ENCODE measurements at regions not wholly inside any gene's neighbourhood (a gene's known extent, or its start where the extent isn't known, plus 50 kb on each side); places are given as distances from the start of the nearest gene placed in this dataset.

DNA sequence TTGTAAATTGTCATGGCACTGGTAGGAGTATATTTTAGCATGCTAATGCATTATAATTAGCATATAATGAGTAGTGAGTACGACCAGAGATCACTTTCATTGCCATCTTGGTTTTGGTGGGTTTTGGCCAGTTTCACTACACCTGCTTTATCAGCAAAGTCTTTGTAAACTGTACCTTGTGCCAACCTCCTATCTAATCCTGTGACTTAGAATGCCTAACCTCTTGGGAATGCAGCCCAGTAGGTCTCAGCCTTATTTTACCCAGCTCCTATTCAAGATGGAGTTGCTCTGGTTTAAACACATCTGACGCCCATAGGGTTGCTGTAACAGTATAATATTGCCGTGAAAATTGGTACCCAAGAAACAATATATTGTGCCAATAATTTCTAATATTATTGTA is 159.4 kb downstream of the MAGEB5 start:
- H3K9me2 ChIP-seq (replicated peaks; ENCODE audit: low read length), result no peaks in the 10 kb centered on the region
- no peak overlapping the region for H3K4me2 ChIP-seq (ENCODE audit: low read length)
- no TSS peak for BruUV-seq (replicated peaks)
- CTCF ChIA-PET, result no interaction called here
- TF ChIP-seq, protein P1, sequence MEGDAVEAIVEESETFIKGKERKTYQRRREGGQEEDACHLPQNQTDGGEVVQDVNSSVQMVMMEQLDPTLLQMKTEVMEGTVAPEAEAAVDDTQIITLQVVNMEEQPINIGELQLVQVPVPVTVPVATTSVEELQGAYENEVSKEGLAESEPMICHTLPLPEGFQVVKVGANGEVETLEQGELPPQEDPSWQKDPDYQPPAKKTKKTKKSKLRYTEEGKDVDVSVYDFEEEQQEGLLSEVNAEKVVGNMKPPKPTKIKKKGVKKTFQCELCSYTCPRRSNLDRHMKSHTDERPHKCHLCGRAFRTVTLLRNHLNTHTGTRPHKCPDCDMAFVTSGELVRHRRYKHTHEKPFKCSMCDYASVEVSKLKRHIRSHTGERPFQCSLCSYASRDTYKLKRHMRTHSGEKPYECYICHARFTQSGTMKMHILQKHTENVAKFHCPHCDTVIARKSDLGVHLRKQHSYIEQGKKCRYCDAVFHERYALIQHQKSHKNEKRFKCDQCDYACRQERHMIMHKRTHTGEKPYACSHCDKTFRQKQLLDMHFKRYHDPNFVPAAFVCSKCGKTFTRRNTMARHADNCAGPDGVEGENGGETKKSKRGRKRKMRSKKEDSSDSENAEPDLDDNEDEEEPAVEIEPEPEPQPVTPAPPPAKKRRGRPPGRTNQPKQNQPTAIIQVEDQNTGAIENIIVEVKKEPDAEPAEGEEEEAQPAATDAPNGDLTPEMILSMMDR (conservative IDR thresholded peaks at IDR 0.05; ENCODE audit: low read depth, low read length), result no peak
- H3K79me2 ChIP-seq (ENCODE audit: low read length), result no peaks in the 10 kb centered on the region
- H3F3A ChIP-seq (ENCODE audit: low read length, unreplicated experiment), result no peaks in the 10 kb centered on the region
- H3K9ac ChIP-seq (ENCODE audit: low read length), result no peak overlapping the region
- no peaks in the 10 kb centered on the region for H3K27me3 ChIP-seq (ENCODE audit: low read length)
- H3K9me3 ChIP-seq (ENCODE audit: low read length), result no peaks in the 10 kb centered on the region
- H3K4me1 ChIP-seq (ENCODE audit: insufficient read depth, low read length), result no peaks in the 10 kb centered on the region
- intact Hi-C loops (cut with micrococcal nuclease), result no loop called here
- H3K4me3 ChIP-seq (ENCODE audit: low read length), result no peak overlapping the region
- no peak overlapping the region for H2AFZ ChIP-seq (ENCODE audit: low read length)
- no peak overlapping the region for H3K27ac ChIP-seq (ENCODE audit: low read length)
- DNase-seq (no peak), ATAC-seq (no peak)
- no peaks in the 10 kb centered on the region for H3K36me3 ChIP-seq (ENCODE audit: low read depth, low read length)
- H4K20me1 ChIP-seq (ENCODE audit: low read length), result no peaks in the 10 kb centered on the region
- POLR2A ChIA-PET (ENCODE audit: unreplicated experiment), result no interaction called here

DNA sequence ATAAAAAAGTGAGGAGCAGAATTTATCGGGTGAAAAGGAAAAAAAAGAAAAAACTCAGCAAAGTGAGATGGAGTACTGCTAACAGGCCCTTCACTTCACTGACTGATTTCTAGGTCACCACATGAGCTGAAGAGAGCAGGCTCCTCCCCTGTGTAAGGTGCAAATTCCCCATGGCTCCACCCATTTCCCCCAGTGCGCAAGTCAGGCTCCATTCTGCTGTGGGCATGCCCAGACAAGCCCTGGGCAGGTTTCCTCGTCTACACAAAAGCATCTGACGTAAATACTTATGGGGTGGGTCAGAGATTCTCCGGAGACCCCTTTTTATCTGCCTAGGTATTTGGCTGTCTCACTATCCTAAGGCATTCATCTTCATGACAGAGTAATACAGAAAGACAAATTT is 157.9 kb downstream of the MAGEB5 start:
- no peak overlapping the region for H3K9ac ChIP-seq (ENCODE audit: low read length)
- no peaks in the 10 kb centered on the region for H3K36me3 ChIP-seq (ENCODE audit: low read depth, low read length)
- H3K4me3 ChIP-seq (ENCODE audit: low read length), result no peak overlapping the region
- POLR2A ChIA-PET (ENCODE audit: unreplicated experiment), result no interaction called here
- H3K4me1 ChIP-seq (ENCODE audit: insufficient read depth, low read length), result no peaks in the 10 kb centered on the region
- H3K4me2 ChIP-seq (ENCODE audit: low read length), result no peak overlapping the region
- H3K79me2 ChIP-seq (ENCODE audit: low read length), result no peaks in the 10 kb centered on the region
- DNase-seq (no peak), ATAC-seq (no peak)
- H3F3A ChIP-seq (ENCODE audit: low read length, unreplicated experiment), result no peaks in the 10 kb centered on the region
- CTCF ChIA-PET, result no interaction called here
- BruUV-seq (replicated peaks), result no TSS peak
- H3K27me3 ChIP-seq (ENCODE audit: low read length), result no peaks in the 10 kb centered on the region
- H3K27ac ChIP-seq (ENCODE audit: low read length), result no peak overlapping the region
- TF ChIP-seq EZH2phosphoT487 (IDR thresholded peaks at IDR 0.05; ENCODE audit: borderline replicate concordance, low read length), result no peak
- TF ChIP-seq, protein P1 (conservative IDR thresholded peaks at IDR 0.05; ENCODE audit: low read depth, low read length), result no peak
- TF ChIP-seq EZH2 (IDR thresholded peaks at IDR 0.05; ENCODE audit: low read length, unreplicated experiment), result no peak
- no peaks in the 10 kb centered on the region for H4K20me1 ChIP-seq (ENCODE audit: low read length)
- no peaks in the 10 kb centered on the region for H3K9me3 ChIP-seq (ENCODE audit: low read length)
- no peaks in the 10 kb centered on the region for H3K9me2 ChIP-seq (replicated peaks; ENCODE audit: low read length)
- intact Hi-C loops (cut with micrococcal nuclease), result no loop called here
- no peak overlapping the region for H2AFZ ChIP-seq (ENCODE audit: low read length)

DNA sequence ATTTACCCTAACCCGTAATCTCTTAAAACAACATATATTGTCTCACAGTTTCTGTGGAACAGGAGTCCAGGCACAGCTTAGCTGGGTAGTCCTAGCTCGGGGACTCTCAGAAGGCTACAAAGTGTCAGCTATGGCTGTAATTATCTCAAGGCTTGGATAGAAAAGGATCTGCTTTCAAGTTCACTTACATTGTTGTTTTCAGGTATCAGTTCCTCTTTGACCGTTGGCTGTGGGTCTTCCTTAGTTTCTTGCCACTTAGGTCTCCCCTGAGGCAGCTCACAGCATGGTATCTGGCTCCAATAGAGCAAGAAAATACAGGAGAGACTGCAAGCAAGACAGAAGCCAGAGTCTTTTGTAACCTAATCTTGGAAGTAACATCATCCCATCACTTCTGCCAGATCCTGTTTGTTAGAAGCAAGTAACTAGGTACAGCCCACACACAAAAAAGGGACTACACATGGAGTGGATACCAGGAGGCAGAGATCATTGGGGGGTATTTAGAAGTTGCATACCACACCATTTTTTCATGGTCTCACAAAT is 137.0 kb downstream of the MAGEB5 start:
- ATAC-seq, result no peak

More for the DNA sequence above, 137.0 kb downstream of the MAGEB5 start:
- H4K20me1 ChIP-seq (ENCODE audit: low read length), result no peaks in the 10 kb centered on the region
- H3K4me3 ChIP-seq (ENCODE audit: low read length), result no peak overlapping the region
- H3K4me1 ChIP-seq (ENCODE audit: insufficient read depth, low read length), result no peaks in the 10 kb centered on the region
- BruUV-seq (replicated peaks), result no TSS peak
- H3K9me2 ChIP-seq (replicated peaks; ENCODE audit: low read length), result no peaks in the 10 kb centered on the region
- no peaks in the 10 kb centered on the region for H3K79me2 ChIP-seq (ENCODE audit: low read length)
- no peak overlapping the region for H2AFZ ChIP-seq (ENCODE audit: low read length)
- no peaks in the 10 kb centered on the region for H3K36me3 ChIP-seq (ENCODE audit: low read depth, low read length)
- ChIA-PET CTCF (no interaction called here), POLR2A (ENCODE audit: unreplicated experiment) (no interaction called here)
- H3K9me3 ChIP-seq (ENCODE audit: low read length), result peaks cover 5% of the 10 kb centered on the region; the same call in 1 of the 2 replicates
- H3K4me2 ChIP-seq (ENCODE audit: low read length), result no peak overlapping the region
- no peaks in the 10 kb centered on the region for H3K27me3 ChIP-seq (ENCODE audit: low read length)
- H3K27ac ChIP-seq (ENCODE audit: low read length), result no peak overlapping the region
- no peak for DNase-seq
- TF ChIP-seq EZH2phosphoT487 (IDR thresholded peaks at IDR 0.05; ENCODE audit: borderline replicate concordance, low read length), result no peak
- TF ChIP-seq, protein P1 (conservative IDR thresholded peaks at IDR 0.05; ENCODE audit: low read depth, low read length), result no peak
- TF ChIP-seq EZH2 (IDR thresholded peaks at IDR 0.05; ENCODE audit: low read length, unreplicated experiment), result no peak
- no peaks in the 10 kb centered on the region for H3F3A ChIP-seq (ENCODE audit: low read length, unreplicated experiment)
- intact Hi-C loops (cut with micrococcal nuclease), result no loop called here
- no peak overlapping the region for H3K9ac ChIP-seq (ENCODE audit: low read length)

Measured in PC-3 (cell line).